OCI-LY7 (cell line): ENCODE measurements at regions not wholly inside any gene's neighbourhood (a gene's known extent, or its start where the extent isn't known, plus 50 kb on each side); places are given as distances from the start of the nearest gene placed in this dataset.
"Not testable (repeated sequence)": the region's sequence is repeated elsewhere in the genome, so short reads cannot be mapped to it uniquely, and the experiment has no call there.

ENCODE experiments used
- BruUV-seq: library from RNA; stranded (reverse); fragments of 400-500 nt; replicated peaks from 2 replicates; lab custom pipeline; 2021; lab: Mats Ljungman, UMichigan
- CTCF ChIA-PET: fragments of 300-600 bp; sonication (Branson Sonifier 250); formaldehyde crosslinking; loops from one replicate; lab custom pipeline; 2022; ENCODE audit warnings: antibody characterized with exemption; ENCODE audit not compliant: unreplicated experiment; lab: Charles Lee
- POLR2A ChIA-PET: fragments of 300-600 bp; sonication (Branson Sonifier 250); formaldehyde crosslinking; loops from one replicate; lab custom pipeline; 2022; ENCODE audit warnings: antibody characterized with exemption; lab: Charles Lee
- DNase-seq: peaks from one replicate; pipeline ENCODE4 v3.0.0-alpha.2; 2015; ENCODE audit warnings: low spot score
- H2AFZ ChIP-seq: fragments of 200-600 bp; sonication (generic), shearing (Covaris generic); 2 replicates; pipeline ENCODE4 v1.6.1; 2014; ENCODE audit warnings: mild to moderate bottlenecking, antibody characterized with exemption, low read length, moderate library complexity
- H3K27ac ChIP-seq: fragments of 200-600 bp; sonication (generic); 2 replicates; pipeline ENCODE4 v1.5.1; 2014; ENCODE audit warnings: mixed run types, low read depth, mild to moderate bottlenecking, moderate library complexity, low read length, inconsistent platforms; ENCODE audit not compliant: poor library complexity, severe bottlenecking
- H3K36me3 ChIP-seq: fragments of 200-600 bp; sonication (generic); 2 replicates; pipeline ENCODE4 v1.6.1; 2014; ENCODE audit warnings: mild to moderate bottlenecking, antibody characterized with exemption, low read length, moderate library complexity, mixed read lengths; ENCODE audit not compliant: insufficient read depth
- H3K4me1 ChIP-seq: fragments of 200-600 bp; sonication (generic); 2 replicates; pipeline ENCODE4 v1.5.1; 2014; ENCODE audit warnings: mild to moderate bottlenecking, low read length; ENCODE audit not compliant: insufficient read depth, poor library complexity, severe bottlenecking
- H3K4me2 ChIP-seq: fragments of 200-600 bp; sonication (generic); 2 replicates; pipeline ENCODE4 v1.6.1; 2014; ENCODE audit warnings: mild to moderate bottlenecking, low read length
- H3K4me3 ChIP-seq: fragments of 200-600 bp; sonication (generic); 2 replicates; pipeline ENCODE4 v1.5.1; 2014; ENCODE audit warnings: mild to moderate bottlenecking, low read depth, low read length; ENCODE audit not compliant: poor library complexity, severe bottlenecking
- H3K79me2 ChIP-seq: fragments of 200-600 bp; sonication (generic); 2 replicates; pipeline ENCODE4 v1.6.1; 2016; ENCODE audit warnings: low read depth, mild to moderate bottlenecking, low read length, moderate library complexity, mixed read lengths; ENCODE audit not compliant: insufficient read depth
- H3K9me2 ChIP-seq: fragments of 200-600 bp; sonication (generic); 2 replicates; pipeline ENCODE4 v1.6.1; 2016; ENCODE audit warnings: mild to moderate bottlenecking, low read length, mixed read lengths; ENCODE audit not compliant: insufficient read depth
- H3K9me3 ChIP-seq: fragments of 200-600 bp; sonication (generic); 2 replicates; pipeline ENCODE4 v1.6.1; 2014; ENCODE audit warnings: mild to moderate bottlenecking, mixed run types, low read length, mixed read lengths
- H4K20me1 ChIP-seq: fragments of 200-600 bp; sonication (generic); 2 replicates; pipeline ENCODE4 v1.6.1; 2014; ENCODE audit warnings: mild to moderate bottlenecking, antibody characterized with exemption, low read length, moderate library complexity, mixed read lengths; ENCODE audit not compliant: insufficient read depth
- CTCF ChIP-seq: fragments of 200-600 bp; sonication (generic); conservative IDR thresholded peaks from 2 replicates; pipeline ENCODE4 v1.5.1; 2014; ENCODE audit warnings: mild to moderate bottlenecking, antibody characterized with exemption, low read length, moderate library complexity, mixed read lengths
- EZH2phosphoT487 ChIP-seq: fragments of 200-600 bp; sonication (generic); IDR thresholded peaks from 2 replicates; pipeline ENCODE4 v1.6.1; 2018; ENCODE audit warnings: low read depth, borderline replicate concordance, mild to moderate bottlenecking, mixed run types, antibody characterized with exemption, low read length, moderate library complexity, mixed read lengths
- intact Hi-C: fragments of 100-400 bp; cut with micrococcal nuclease; formaldehyde crosslinking; loops from one replicate; pipeline ENCODE4 v1.10.0; 2022; ENCODE audit not compliant: unreplicated experiment

DNA sequence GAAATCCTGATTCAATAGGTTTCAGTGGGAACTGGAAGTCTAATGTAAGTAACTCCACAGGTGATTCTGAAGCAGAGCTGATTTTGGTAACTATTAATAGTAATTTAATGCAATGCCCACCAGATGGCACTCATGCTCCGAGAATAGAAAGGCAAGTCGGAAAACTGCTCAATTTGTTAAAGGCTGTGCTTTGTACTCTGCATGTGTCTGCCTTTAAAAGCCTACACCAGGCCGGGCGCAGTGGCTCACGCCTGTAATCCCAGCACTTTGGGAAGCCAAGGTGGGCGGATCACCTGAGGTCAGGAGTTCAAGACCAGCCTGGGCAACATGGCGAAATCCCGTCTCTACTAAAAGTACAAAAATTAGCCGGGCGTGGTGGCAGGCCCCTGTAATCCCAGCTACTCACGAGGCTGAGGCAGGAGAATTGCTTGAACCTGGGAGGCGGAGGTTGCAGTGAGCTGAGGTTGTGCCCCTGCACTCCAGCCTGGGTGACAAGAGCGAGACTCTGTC lies 80.1 kb downstream of the OR13A1 start:
- BruUV-seq, CTCF ChIA-PET: not testable (repeated sequence)

DNA sequence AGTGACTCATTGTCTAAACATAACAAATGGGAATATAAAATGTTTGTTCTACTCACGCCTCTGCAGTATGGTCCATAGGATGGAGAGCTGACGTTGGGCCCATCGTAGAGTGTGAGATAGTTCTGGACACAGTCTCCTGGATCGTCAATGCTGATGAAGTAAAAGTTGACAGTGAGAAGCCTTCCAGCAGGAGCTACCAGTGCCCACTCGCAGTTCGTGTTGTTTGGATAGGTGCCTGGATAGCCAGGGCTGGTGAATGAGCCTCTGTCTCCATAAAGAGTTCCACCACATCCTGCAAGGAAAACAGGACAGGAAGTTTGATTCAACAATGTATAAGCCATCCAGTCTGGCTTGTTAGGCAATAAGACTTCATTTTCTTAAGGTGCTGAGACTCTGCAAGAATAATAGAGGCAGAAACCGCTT lies 79.6 kb downstream of the OR13A1 start:
- no peaks in the 10 kb centered on the region for H3K79me2 ChIP-seq
- BruUV-seq: no TSS peak
- POLR2A ChIA-PET: interaction anchor here (0.7 to 1.2 kb wide), 2 partner anchors 48 to 218 kb away, joined by 3 to 4 read pairs; no protein-coding TSS in a partner anchor

More for the DNA sequence above, 80.1 kb downstream of the OR13A1 start:
- H3K9me3 ChIP-seq, H3K4me3 ChIP-seq, H3K36me3 ChIP-seq, H2AFZ ChIP-seq, H4K20me1 ChIP-seq, H3K27ac ChIP-seq, H3K9me2 ChIP-seq, H3K4me2 ChIP-seq, H3K4me1 ChIP-seq, H3K79me2 ChIP-seq: not testable (repeated sequence)
- intact Hi-C loops: loop anchor here (2.0 to 5.0 kb wide), 3 partner anchors 227 to 792 kb away; no protein-coding TSS in a partner anchor
- POLR2A ChIA-PET: interaction anchor here (0.7 to 1.2 kb wide), 2 partner anchors 47 to 219 kb away, joined by 3 to 4 read pairs; no protein-coding TSS in a partner anchor
- peak; percentile 82 for DNase-seq
- peak; percentile 77 for TF ChIP-seq CTCF

More for the DNA sequence above, 79.6 kb downstream of the OR13A1 start:
- H3K36me3 ChIP-seq: no peaks in the 10 kb centered on the region
- H3K4me2 ChIP-seq: no peak overlapping the region
- H3K4me3 ChIP-seq: no peak overlapping the region
- intact Hi-C loops: loop anchor here (2.0 to 5.0 kb wide), 3 partner anchors 226 to 791 kb away; no protein-coding TSS in a partner anchor
- no peak overlapping the region for H2AFZ ChIP-seq
- H3K27ac ChIP-seq: no peak overlapping the region
- no peak for DNase-seq
- H3K9me2 ChIP-seq: no peaks in the 10 kb centered on the region
- TF ChIP-seq CTCF (no peak), EZH2phosphoT487 (no peak)
- CTCF ChIA-PET: no interaction called here
- no peaks in the 10 kb centered on the region for H3K9me3 ChIP-seq
- H4K20me1 ChIP-seq: no peaks in the 10 kb centered on the region
- no peaks in the 10 kb centered on the region for H3K4me1 ChIP-seq
